HCT116 (cell line): ENCODE measurements at regions not wholly inside any gene's neighbourhood (a gene's known extent, or its start where the extent isn't known, plus 50 kb on each side); places are given as distances from the start of the nearest gene placed in this dataset.

Experiments
- ATAC-seq: fragments of 200-7000 bp; cut with Tn5 transposase; 2 replicates; pipeline ENCODE4 v1.9.1; 2020; ENCODE audit warnings: mild to moderate bottlenecking, moderate library complexity
- BruUV-seq: library from RNA; stranded (reverse); fragments of 400-500 nt; replicated peaks from 2 replicates; lab custom pipeline; 2021; lab: Mats Ljungman, UMichigan
- CTCF ChIA-PET: fragments of 300-600 bp; sonication (Branson Sonifier 250); formaldehyde crosslinking; loops from one replicate; lab custom pipeline; 2021; ENCODE audit warnings: antibody characterized with exemption; lab: Charles Lee
- POLR2A ChIA-PET: fragments of 300-600, 350-600 bp; sonication (Branson Sonifier 250); formaldehyde crosslinking; loops from one replicate; lab custom pipeline; 2021; ENCODE audit warnings: antibody characterized with exemption; lab: Charles Lee
- RAD21 ChIA-PET, 2 experiments: fragments of 300-600 bp; sonication (Branson Sonifier 250); formaldehyde crosslinking; loops; one replicate each; lab custom pipeline; 2023; ENCODE audit warnings: low total read pairs in 2 of 2; ENCODE audit not compliant: uncharacterized antibody in 2 of 2, unreplicated experiment in 2 of 2, low non-redundant PET in 1 of 2; lab: Charles Lee
- DNase-seq: peaks from one replicate; pipeline ENCODE4 v3.0.0-alpha.2; 2010; ENCODE audit warnings: low read depth, low spot score
- H2AFZ ChIP-seq: fragments of 200-600 bp; shearing (Covaris generic), sonication (generic); 2 replicates; pipeline ENCODE4 v1.6.1; 2017; ENCODE audit warnings: low read depth, mixed run types, mixed read lengths, antibody characterized with exemption, low read length; ENCODE audit not compliant: poor library complexity, severe bottlenecking
- H3K27ac ChIP-seq: 2 replicates; pipeline ENCODE4 v1.5.1; 2012; ENCODE audit warnings: low read depth, low read length
- H3K27me3 ChIP-seq: fragments of 200-600 bp; sonication (generic); 2 replicates; pipeline ENCODE4 v1.6.1; 2016; ENCODE audit warnings: mixed run types, low read length, mixed read lengths; ENCODE audit not compliant: insufficient read depth
- H3K36me3 ChIP-seq, 2 experiments: fragments of 200-500 bp in 1 of 2; fragments of 200-600 bp in 1 of 2; sonication (Bioruptor generic) in 1 of 2; sonication (generic) in 1 of 2; 2 replicates each; pipeline versions ENCODE4 v1.5.1 to v1.6.1; 2014 to 2016; ENCODE audit warnings: low read length in 2 of 2, inconsistent platforms in 1 of 2, mixed read lengths in 1 of 2, mixed run types in 1 of 2; ENCODE audit not compliant: insufficient read depth in 2 of 2, control insufficient read depth in 1 of 2
- H3K4me1 ChIP-seq, 2 experiments: fragments of 200-600 bp in 1 of 2; sonication (generic) in 1 of 2; 2 replicates each; pipeline versions ENCODE4 v1.5.1 to v1.6.1; 2012 to 2017; ENCODE audit warnings: low read length in 2 of 2, inconsistent platforms in 1 of 2, mild to moderate bottlenecking in 1 of 2, mixed read lengths in 1 of 2, mixed run types in 1 of 2, moderate library complexity in 1 of 2; ENCODE audit not compliant: insufficient read depth in 2 of 2, control insufficient read depth in 1 of 2
- H3K4me2 ChIP-seq: fragments of 200-600 bp; sonication (generic); 2 replicates; pipeline ENCODE4 v1.6.1; 2017; ENCODE audit warnings: mixed run types, low read length, mixed read lengths
- H3K4me3 ChIP-seq, 2 experiments: fragments of 200-600 bp in 1 of 2; sonication (generic) in 1 of 2; replicated peaks in 1 of 2; 2 replicates each; pipeline ENCODE4 v1.5.1; 2011 to 2016; ENCODE audit warnings: low read length in 2 of 2, control low read depth in 1 of 2, low read depth in 1 of 2, mild to moderate bottlenecking in 1 of 2, mixed read lengths in 1 of 2, mixed run types in 1 of 2
- H3K79me2 ChIP-seq: fragments of 200-600 bp; sonication (generic); 2 replicates; pipeline ENCODE4 v1.6.1; 2017; ENCODE audit warnings: mild to moderate bottlenecking, mixed run types, low read length, moderate library complexity, mixed read lengths; ENCODE audit not compliant: insufficient read depth
- H3K9ac ChIP-seq: fragments of 200-600 bp; sonication (generic); 2 replicates; pipeline ENCODE4 v1.6.1; 2016; ENCODE audit warnings: low read length, mixed read lengths
- H3K9me2 ChIP-seq: fragments of 200-600 bp; sonication (generic), shearing (Covaris generic); 2 replicates; pipeline ENCODE4 v1.6.1; 2017; ENCODE audit warnings: mixed run types, mild to moderate bottlenecking, moderate library complexity; ENCODE audit not compliant: insufficient read depth
- H3K9me3 ChIP-seq, 2 experiments: fragments of 200-500 bp in 1 of 2; fragments of 200-600 bp in 1 of 2; sonication (Bioruptor generic) in 1 of 2; sonication (generic) in 1 of 2; 2 replicates each; pipeline ENCODE4 v1.6.1; 2014 to 2017; ENCODE audit warnings: low read length in 2 of 2, mixed read lengths in 2 of 2, inconsistent platforms in 1 of 2, low read depth in 1 of 2, mild to moderate bottlenecking in 1 of 2, mixed run types in 1 of 2, moderate library complexity in 1 of 2; ENCODE audit not compliant: control insufficient read depth in 1 of 2, insufficient read depth in 1 of 2
- H4K20me1 ChIP-seq: fragments of 200-600 bp; sonication (generic), shearing (Covaris generic); 2 replicates; pipeline ENCODE4 v1.6.1; 2017; ENCODE audit warnings: mixed run types, mild to moderate bottlenecking, moderate library complexity; ENCODE audit not compliant: insufficient read depth
- CBX3 ChIP-seq: IDR thresholded peaks from 2 replicates; pipeline ENCODE4 v1.6.1; 2012; ENCODE audit warnings: low read depth
- CEBPB ChIP-seq: IDR thresholded peaks from 2 replicates; pipeline ENCODE4 v1.6.1; 2012; ENCODE audit warnings: low read depth
- EZH2 ChIP-seq: fragments of 200-600 bp; sonication (generic); IDR thresholded peaks from 2 replicates; pipeline ENCODE4 v1.6.1; 2017; ENCODE audit warnings: antibody characterized with exemption, mixed run types
- JUND ChIP-seq: IDR thresholded peaks from 2 replicates; pipeline ENCODE4 v1.6.1; 2012
- POLR2A ChIP-seq: IDR thresholded peaks from 2 replicates; pipeline ENCODE4 v1.7.0; 2011; ENCODE audit warnings: borderline replicate concordance; ENCODE audit not compliant: insufficient read depth, insufficient read length; ENCODE audit errors: extremely low read depth
- POLR2AphosphoS5 ChIP-seq: IDR thresholded peaks from 2 replicates; pipeline ENCODE4 v1.6.1; 2011; ENCODE audit warnings: mild to moderate bottlenecking, low read depth, low read length, moderate library complexity
- RAD21 ChIP-seq: IDR thresholded peaks from 2 replicates; pipeline ENCODE4 v1.6.1; 2012; ENCODE audit warnings: low read depth, mild to moderate bottlenecking
- SIN3A ChIP-seq: IDR thresholded peaks from 2 replicates; pipeline ENCODE4 v1.6.1; 2012; ENCODE audit warnings: low read depth
- YY1 ChIP-seq: IDR thresholded peaks from 2 replicates; pipeline ENCODE4 v1.6.1; 2011; ENCODE audit warnings: low read length, low read depth, moderate library complexity, mild to moderate bottlenecking; ENCODE audit not compliant: insufficient replicate concordance; ENCODE audit errors: extremely low read depth
- ZNF274 ChIP-seq: fragments of 200-500 bp; sonication (Bioruptor generic); IDR thresholded peaks from 2 replicates; pipeline ENCODE4 v1.6.1; 2014; ENCODE audit warnings: mild to moderate bottlenecking, low read depth, low read length, inconsistent platforms
- intact Hi-C: fragments of 100-400 bp; cut with micrococcal nuclease; formaldehyde crosslinking; loops from 2 replicates; pipeline ENCODE4 v1.10.0; 2022
- TF ChIP-seq, protein P1 (sequence below): IDR thresholded peaks from 2 replicates; pipeline ENCODE4 v1.6.1; 2012
- TF ChIP-seq, protein P2 (sequence below): IDR thresholded peaks from 2 replicates; pipeline ENCODE4 v1.6.1; 2012; ENCODE audit warnings: low read depth
- TF ChIP-seq, protein P3 (sequence below), 3 experiments: fragments of 200-600 bp in 1 of 3; sonication (generic) in 1 of 3; IDR thresholded peaks in 2 of 3; conservative IDR thresholded peaks in 1 of 3; 2 replicates each; pipeline ENCODE4 v1.5.1; 2012 to 2017; ENCODE audit warnings: low read depth in 2 of 3, low read length in 2 of 3, antibody characterized with exemption in 1 of 3, borderline replicate concordance in 1 of 3, control low read depth in 1 of 3, mild to moderate bottlenecking in 1 of 3, mixed read lengths in 1 of 3, mixed run types in 1 of 3, moderate library complexity in 1 of 3; ENCODE audit not compliant: insufficient read depth in 1 of 3
- TF ChIP-seq, protein P4 (sequence below): IDR thresholded peaks from 2 replicates; pipeline ENCODE4 v1.6.1; 2012

DNA sequence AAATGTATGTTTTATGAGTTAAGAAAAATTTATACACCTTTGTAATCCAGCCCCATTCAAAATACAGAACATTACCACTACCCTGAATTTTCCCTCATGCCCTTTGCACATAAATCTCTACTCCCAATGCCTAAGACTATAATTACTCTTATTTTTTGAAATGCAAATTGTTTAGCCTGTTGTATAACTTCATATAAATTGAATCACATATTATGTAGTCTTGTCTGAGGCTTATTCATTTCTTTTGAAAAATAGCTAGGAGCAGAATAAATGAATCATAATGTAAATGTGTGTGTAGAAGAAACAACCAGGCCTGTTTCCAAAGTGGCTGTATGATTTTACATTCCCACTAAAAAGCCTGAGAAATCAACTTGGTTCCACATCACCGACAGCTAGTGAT lies 319.8 kb downstream of the DCAF12L2 start:
- POLR2A ChIA-PET = no interaction called here
- Histone ChIP-seq H3K9me3 (no peaks in the 10 kb centered on the region), H3K9me2 (no peaks in the 10 kb centered on the region), H3K4me2 (no peak overlapping the region), H3K4me1 (no peaks in the 10 kb centered on the region), H3K79me2 (no peaks in the 10 kb centered on the region), H4K20me1 (no peaks in the 10 kb centered on the region), H3K9ac (no peak overlapping the region)
- BruUV-seq = no TSS peak
- intact Hi-C loops = no loop called here
- no peak for ATAC-seq
- TF ChIP-seq, protein P1, sequence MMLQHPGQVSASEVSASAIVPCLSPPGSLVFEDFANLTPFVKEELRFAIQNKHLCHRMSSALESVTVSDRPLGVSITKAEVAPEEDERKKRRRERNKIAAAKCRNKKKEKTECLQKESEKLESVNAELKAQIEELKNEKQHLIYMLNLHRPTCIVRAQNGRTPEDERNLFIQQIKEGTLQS = no peak
- TF ChIP-seq, protein P2, sequence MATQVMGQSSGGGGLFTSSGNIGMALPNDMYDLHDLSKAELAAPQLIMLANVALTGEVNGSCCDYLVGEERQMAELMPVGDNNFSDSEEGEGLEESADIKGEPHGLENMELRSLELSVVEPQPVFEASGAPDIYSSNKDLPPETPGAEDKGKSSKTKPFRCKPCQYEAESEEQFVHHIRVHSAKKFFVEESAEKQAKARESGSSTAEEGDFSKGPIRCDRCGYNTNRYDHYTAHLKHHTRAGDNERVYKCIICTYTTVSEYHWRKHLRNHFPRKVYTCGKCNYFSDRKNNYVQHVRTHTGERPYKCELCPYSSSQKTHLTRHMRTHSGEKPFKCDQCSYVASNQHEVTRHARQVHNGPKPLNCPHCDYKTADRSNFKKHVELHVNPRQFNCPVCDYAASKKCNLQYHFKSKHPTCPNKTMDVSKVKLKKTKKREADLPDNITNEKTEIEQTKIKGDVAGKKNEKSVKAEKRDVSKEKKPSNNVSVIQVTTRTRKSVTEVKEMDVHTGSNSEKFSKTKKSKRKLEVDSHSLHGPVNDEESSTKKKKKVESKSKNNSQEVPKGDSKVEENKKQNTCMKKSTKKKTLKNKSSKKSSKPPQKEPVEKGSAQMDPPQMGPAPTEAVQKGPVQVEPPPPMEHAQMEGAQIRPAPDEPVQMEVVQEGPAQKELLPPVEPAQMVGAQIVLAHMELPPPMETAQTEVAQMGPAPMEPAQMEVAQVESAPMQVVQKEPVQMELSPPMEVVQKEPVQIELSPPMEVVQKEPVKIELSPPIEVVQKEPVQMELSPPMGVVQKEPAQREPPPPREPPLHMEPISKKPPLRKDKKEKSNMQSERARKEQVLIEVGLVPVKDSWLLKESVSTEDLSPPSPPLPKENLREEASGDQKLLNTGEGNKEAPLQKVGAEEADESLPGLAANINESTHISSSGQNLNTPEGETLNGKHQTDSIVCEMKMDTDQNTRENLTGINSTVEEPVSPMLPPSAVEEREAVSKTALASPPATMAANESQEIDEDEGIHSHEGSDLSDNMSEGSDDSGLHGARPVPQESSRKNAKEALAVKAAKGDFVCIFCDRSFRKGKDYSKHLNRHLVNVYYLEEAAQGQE = no peak
- TF ChIP-seq CBX3 (no peak), YY1 (no peak), ZNF274 (no peak), RAD21 (no peak), EZH2 (no peak), POLR2A (no peak), CEBPB (no peak), SIN3A (no peak), JUND (no peak), POLR2AphosphoS5 (no peak)
- TF ChIP-seq, protein P3, sequence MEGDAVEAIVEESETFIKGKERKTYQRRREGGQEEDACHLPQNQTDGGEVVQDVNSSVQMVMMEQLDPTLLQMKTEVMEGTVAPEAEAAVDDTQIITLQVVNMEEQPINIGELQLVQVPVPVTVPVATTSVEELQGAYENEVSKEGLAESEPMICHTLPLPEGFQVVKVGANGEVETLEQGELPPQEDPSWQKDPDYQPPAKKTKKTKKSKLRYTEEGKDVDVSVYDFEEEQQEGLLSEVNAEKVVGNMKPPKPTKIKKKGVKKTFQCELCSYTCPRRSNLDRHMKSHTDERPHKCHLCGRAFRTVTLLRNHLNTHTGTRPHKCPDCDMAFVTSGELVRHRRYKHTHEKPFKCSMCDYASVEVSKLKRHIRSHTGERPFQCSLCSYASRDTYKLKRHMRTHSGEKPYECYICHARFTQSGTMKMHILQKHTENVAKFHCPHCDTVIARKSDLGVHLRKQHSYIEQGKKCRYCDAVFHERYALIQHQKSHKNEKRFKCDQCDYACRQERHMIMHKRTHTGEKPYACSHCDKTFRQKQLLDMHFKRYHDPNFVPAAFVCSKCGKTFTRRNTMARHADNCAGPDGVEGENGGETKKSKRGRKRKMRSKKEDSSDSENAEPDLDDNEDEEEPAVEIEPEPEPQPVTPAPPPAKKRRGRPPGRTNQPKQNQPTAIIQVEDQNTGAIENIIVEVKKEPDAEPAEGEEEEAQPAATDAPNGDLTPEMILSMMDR (IDR thresholded peaks at IDR 0.05 in 2 of 3, conservative IDR thresholded peaks at IDR 0.05 in 1 of 3; ENCODE audit: borderline replicate concordance in 1 of 3, insufficient read depth in 1 of 3, low read depth in 2 of 3, low read length in 2 of 3) = no peak
- TF ChIP-seq, protein P4, sequence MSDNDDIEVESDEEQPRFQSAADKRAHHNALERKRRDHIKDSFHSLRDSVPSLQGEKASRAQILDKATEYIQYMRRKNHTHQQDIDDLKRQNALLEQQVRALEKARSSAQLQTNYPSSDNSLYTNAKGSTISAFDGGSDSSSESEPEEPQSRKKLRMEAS = no peak
- TF ChIP-seq, all 23 proteins: peak for 0
- Histone ChIP-seq H3K36me3 (no peaks in the 10 kb centered on the region), H3K4me3 (no peak overlapping the region), H2AFZ (no peak overlapping the region), H3K27ac (no peak overlapping the region), H3K27me3 (no peaks in the 10 kb centered on the region)
- RAD21 ChIA-PET = no interaction called here
- CTCF ChIA-PET = no interaction called here
- DNase-seq = no peak
